DMS114 treated with DMSO at 0.1 percent for 48 hours (cell line): ENCODE measurements at regions not wholly inside any gene's neighbourhood (a gene's known extent, or its start where the extent isn't known, plus 50 kb on each side); places are given as distances from the start of the nearest gene placed in this dataset.
"Not testable (repeated sequence)": the region's sequence is repeated elsewhere in the genome, so short reads cannot be mapped to it uniquely, and the experiment has no call there.

Experiments used
- DNase-seq: peaks from one replicate; lab custom pipeline; 2025; ENCODE audit not compliant: unreplicated experiment; lab: John Stamatoyannopoulos, UW

DNA sequence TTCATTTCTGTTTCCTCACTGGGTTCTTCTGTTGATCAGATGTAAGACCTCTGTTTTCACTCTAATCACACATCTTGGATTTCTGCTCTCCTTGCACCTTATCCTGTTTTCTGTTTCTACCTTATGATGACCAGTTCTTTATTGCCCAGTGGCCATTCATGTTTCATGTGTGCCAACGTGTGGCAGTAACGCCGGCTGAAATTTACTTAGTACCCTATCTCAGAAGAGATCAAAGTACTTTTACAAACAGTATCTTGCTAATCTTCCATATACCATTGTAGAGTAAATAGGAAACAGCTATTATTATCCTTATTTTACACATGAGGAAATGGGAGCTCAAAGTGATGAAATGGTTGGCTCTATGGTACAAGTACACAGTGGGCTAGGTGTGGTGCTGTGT lies 74.0 kb downstream of the GATA3 start:
- DNase-seq = no peak

DNA sequence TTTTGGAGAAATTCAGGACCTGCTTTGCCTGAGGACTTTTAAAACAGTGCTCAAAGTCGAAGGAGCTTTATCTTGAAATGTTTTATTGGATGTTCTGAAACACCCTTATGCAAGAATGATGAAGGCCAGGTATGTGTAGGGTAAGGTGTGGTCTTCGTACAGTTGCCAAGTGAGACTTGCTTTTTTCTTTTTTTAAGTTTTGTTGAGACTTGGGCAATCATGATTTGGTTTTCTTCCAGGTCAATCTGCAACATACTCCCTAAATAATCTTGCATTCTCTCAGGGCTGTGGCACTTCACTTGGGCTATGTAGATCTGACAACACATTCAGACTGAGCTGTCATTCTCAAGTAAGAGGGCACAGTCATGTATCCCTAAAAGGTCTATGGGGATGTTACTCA lies 75.0 kb downstream of the GATA3 start:
- no peak for DNase-seq

DNA sequence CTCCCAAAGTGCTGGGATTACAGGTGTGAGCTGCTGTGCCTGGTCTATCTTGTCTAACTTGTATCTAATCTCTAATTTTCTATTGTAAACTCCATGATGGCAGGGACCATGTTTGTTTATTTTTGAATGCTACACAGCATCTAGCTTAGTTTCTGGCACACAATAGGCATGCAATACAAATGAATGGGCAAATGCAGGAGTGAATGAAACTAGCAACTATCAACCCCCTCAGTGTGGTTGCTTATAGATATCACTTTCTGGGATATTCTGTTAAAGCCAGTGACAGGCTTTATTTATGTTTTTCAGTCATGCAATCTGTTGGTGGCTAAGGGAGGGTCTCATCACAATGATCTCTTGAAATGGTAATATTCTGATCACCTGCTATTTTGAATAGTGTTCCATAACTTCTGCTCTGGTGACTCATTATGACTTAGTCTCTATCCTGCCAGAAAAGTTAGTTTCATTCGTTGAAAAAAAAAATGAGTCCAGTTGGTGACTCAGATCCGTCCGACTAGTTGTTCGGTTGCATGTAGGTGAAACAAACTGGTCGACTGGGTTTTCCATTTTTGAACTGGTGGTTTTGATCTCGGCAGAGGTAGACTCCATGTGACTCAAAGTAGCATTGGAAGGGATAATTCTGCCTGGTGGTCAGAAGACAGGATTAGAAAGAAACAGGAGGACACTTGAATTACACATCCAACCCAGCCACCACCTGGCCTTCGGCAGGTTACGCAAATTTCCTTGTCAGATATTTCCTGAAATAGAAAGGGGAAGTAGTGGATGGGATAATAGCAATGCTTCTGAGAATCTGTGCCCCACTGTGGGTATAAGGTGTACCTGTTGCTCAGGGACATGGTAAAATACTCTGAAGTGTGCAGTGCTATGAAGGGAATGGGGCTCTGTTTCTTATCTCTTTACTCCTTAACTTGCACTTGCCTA lies 76.8 kb downstream of the GATA3 start:
- no peak for DNase-seq

DNA sequence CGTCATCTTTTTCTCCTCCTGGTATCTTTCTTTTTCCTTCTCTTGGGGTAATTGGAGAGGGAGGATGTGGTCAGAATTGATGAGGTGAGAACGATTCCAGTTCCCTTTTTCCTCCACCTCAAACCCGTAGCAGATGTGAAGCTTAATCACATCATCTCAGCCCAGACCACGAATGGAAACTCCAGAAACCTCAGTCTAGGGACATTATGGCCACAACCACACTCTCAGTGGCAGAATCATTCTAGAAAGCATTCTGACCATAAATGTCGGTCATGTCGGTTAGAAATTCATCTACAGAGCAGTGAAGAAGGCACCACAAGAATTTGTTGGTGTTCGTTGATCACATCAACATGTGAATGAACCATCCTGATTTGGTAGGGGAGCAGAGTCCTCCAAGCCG lies 78.7 kb downstream of the GATA3 start:
- DNase-seq = no peak

DNA sequence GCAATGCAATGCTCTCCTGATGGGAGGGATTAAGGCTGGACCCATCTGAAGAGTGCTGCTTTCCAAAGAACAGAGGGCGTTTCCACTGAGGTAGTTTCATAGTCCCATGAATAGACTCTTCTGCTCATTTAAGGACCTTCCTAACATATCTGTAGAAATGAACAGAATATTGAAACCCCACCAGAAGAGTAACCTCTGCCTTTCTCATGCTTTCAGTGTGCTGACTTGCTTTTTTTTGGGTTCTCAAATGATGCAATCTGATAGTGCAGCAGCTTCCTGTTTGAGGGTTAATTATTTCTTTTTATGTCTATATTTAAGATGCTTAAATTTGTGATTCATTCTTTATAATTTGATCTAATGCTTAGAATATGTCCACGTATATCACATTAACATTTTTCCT lies 82.2 kb downstream of the GATA3 start:
- DNase-seq = no peak

DNA sequence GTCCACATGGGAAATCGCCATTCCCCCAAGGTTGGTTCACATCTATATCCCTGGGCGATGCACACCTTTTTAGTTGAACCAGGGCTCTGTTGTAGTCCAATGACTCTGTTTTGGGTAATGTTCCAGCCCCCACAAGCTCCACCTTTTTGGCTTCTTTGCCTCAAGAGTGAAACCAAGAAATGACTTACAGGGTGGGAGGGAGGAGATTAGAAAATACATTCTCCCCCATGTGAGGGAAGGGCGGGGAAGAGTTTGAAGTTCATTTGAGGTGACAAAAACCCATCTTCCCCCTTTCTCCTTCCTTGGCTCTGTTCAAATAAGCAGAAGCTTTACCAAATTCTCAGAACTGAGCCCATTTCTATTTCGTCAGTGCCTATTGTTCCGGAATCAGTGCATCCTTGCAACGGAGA lies 82.8 kb downstream of the GATA3 start:
- DNase-seq = no peak

DNA sequence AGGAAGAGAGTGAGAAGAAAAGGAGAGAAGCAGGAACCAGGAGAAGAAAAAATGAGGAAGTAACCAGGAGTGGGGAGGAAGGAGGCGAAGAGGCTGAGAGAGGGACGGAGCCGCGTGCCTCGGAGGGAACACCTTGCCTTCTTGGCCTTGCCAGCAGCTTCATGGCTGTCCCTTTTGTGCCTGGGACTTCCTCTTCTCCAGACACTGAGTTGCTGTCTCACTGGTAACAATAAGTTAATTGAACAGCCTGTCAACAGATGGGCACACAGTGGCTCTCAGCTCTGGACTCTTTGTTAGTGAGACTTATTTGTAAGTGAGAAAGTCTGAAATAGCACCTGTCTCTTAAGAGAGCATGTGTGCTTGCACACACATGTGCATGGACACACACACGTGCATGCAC lies 83.2 kb downstream of the GATA3 start:
- DNase-seq = no peak

DNA sequence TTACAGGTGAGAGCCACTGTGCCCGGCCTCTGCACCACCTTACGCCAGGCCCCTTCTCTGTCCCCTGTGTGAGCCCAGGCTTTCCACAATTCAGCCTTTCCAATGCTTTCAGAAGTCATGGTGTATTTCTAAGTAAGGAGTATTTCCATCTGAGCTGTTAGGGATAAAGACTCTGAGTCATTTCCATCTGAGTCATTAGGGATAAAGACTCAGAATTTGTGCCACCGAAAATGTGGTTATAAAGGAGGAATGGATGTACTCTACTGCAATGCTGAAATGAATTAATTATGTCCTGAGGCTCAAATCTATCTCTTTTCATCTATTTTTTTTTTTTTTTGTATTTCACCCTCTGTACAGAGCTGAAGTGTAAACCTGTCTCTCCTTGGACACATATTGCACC lies 84.0 kb downstream of the GATA3 start:
- DNase-seq = no peak

DNA sequence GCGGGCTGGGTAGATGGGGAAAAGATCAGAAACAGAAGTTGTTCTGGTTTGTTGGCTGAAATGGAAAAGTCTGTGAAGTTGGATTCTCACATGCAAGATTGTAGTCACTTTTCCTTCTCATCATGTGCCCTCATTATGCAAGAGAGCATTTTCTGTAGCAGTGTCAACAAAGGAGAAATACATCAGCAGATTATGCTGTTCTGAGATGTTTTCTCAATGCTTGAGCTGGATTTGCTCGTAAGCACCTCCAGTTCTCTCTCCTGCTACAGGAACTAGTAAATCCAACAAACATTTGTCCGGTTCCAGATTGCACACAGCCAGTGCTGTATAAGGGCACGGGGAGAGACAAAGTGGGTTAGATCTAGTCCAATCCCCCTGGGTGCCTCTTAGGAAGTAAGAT lies 90.0 kb downstream of the GATA3 start:
- DNase-seq = no peak

DNA sequence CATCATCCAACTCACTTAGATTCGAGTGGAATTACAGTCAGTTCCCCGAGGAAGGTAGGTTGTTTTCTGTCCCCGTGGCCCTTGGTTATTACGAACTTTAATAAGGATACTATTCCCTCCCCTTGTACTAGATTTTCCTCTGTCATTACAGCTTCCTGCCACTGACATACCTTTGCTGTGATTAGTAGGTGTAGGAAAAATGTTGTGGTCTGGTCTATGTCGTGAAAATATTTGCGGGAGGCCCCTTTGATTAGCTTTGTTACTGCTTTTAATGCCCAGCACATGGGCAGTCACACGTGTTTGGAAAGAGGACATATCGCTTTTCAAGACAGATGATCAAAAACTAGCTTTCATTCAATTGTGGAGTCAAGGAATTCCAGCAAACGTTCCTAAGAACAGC lies 92.2 kb downstream of the GATA3 start:
- no peak for DNase-seq

DNA sequence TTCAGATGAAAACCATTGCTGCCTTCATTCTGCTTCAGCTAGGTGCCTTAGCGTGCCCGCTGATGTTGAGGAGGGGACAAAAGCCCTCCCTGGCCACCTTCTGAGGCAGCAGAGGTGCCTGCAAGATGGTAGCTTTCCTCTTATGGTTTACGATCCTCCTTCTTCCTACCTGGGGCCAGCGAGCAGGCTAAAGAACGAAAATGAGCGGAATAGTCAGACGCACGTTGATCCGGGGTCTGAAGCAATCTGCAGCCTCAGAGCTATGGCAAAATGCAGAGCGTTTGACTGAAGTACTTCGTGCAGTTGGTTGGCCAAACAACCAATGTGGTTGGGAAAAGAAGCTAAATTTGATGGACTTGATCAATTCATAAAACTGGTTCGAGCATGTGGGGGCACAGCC lies 95.5 kb downstream of the GATA3 start:
- DNase-seq = no peak

DNA sequence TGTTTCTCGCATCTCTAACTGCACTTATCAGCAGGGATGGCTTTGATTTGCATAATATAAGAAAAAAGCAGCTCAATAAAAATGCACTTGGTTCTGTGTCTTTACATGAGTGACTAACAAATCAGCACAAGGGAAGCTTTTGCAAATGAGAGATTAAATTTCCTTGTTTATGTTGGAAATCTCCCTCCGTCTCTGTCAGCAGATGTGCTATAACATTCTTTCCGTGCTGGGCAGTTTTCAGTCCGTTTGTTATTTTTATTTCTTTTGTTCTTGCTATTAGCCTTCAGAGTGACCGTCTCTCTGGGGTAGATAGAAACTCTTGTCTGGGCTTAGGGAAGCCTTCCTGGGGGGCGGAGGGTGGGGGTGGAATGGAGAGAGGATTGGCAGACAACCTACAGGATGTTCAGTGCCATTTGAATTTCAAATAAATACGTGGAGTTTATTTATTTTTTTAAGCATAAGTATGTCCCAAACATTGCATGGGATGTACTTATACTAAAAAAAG lies 96.0 kb downstream of the GATA3 start:
- no peak for DNase-seq

DNA sequence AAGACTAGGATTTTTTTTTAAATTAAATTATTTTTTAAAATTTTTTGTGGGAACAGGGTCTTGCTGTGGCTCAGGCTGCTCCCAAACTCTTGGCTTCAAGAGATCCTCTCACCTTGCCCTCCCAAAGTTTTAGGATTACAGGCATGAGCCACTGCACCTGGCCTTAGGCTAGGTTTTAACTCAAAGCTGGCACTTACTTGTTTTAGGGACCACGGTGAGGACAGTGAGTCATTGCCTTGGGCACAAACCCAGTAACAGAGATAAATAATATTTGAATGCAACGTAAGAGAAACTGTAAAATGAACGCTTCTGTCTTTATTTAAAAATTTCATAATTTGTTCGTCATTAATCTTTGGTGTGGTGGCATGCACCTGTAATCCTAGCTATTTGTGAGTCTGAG lies 96.6 kb downstream of the GATA3 start:
- no peak for DNase-seq

DNA sequence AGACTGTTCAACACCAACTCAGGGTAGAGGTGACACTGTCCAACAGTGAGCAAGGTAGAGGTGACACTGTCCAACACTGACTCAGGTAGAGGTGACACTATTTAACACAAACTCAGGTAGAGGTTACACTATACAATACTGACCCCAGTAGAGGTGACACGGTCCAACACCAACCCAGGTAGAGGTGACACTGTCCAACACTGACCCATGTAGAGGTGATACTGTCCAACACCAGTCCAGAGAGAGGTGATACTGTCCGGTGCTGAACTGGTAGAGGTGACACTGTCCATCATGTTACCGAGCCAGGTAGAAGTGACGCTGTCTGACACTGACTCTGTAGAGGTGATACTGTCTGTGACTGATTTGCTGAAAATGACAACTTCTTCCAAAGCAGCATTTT lies 102.4 kb downstream of the GATA3 start:
- no peak for DNase-seq

DNA sequence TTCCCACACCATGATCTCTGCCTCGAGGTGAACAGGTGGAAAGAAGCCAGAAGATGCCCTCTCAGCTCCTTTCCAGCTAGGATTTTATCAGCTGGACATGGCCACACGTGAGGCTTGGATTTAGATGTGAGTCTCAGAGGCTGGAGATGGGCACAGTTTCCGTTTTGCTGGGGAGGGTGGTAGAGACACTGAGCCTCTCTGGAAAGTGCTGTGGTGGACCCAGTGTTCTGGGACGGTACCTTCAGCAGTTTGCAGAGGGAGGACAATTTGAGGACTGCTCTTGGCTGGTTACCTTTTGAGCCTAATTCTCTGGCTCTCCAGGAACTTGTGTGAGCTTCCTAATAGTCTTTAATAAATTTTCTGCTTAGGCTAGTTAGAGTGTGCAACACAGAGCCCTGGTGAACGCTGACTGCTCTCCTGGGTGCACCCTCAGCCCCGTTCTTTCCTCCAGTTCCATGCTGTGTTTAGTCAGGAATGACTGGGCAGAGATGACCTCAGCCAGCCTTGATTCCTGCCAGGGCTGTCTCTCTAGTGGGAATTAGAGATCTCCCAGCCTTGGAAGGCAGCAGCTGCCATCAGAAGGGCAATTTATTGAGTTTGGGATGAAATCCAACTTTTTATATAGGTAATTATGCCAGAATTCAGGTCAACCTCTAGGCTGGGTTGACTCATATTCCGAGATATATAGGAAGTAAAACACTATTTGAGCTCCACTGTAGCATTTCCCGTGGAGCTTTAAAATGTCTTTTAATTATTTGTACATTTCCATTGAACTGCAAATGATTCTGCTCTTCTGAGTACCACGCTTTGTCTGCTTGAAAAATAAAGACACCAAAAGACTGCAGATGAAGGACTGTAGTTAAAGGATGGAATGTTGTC lies 103.9 kb downstream of the GATA3 start:
- no peak for DNase-seq

DNA sequence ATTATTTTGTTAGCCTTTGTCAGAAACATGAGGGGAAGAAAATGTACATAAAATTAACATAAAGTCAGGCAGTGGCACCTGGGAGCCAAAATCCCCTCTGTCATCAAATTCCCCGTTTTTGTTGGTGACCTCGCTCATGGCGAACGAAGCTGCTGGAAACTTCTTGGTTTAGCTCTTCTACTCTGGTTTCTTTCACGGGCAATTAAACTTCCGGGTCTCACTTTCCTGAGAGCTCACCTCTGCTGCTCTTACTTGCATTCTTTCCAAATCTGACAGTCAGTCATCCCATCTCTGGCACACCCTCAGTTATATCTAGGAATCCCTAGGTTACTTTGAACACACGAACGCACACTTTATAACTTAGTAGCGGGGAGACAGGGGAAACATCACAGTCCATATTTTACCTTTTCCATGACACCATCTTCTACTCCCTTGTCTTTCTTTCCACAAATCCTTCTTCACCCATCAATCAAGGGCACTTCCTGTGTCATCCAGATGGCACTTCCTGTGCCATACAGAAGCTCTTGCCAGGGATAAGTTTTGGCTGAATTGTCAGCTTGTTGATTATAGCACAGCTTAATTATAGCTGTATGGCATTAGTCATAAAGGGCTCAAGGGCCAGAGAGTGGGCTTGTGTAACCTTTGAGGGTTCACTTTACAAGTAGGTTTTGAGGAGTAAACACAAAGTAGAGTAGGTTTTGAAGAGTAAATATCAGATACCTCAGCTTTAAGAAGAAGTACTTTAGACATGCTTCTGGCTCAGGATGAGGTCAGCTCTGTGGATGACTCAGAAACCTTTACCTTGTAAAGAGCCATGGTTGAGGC lies 105.1 kb downstream of the GATA3 start:
- no peak for DNase-seq

DNA sequence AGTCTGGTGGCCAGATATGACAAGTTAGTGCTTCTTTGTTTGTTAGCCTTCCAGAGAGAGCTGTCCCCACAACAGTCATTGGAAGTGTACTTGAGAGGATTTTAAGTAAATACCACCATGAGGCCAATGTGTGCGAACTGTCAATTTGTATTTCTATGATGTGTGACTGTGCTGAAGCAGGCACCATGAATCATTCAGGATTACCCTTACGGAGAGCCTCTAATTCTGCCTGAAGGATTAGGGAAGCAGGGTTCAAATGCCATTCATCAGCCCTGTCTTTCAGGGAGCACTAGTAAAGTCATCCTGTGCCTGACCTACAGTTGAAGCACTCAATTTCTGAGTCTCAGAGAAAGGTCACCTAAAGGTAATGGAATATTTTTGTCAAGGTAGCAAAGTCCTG lies 109.3 kb downstream of the GATA3 start:
- no peak for DNase-seq

DNA sequence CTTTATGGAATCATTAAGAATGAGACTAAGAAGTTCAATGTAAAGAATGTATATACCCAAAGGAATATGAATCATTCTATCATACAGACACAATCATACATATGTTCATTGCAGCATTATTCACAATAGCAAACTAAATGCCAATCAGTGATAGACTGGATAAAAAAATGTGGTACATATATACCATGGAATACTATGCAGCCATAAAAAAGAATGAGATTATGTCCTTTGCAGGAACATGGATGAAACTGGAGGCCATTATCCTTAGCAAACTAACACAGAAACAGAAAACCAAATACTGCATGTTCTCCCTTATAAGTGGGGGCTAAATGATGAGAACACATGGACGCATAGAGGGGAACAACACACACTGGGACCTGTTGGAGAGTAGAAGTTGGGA lies 110.2 kb downstream of the GATA3 start:
- not testable (repeated sequence) for DNase-seq

DNA sequence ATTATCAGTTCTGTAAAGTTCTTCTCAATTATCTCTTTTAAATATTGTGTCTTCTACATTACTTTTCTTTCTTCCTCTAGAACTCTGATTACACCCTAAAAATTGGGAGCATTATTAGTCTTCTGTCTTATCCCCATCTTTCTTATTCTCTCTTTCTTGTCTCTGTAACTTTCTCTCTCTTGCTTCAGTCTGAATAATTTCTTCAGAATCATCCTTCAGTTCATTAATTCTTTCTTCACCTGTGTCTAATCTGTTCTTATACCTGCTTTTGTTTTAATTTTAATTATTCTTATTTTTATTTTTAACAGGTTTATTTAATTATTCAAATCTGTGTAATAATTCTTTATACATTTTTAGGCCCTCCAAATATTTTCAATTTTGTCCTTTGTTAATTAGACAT lies 114.3 kb downstream of the GATA3 start:
- DNase-seq = no peak

DNA sequence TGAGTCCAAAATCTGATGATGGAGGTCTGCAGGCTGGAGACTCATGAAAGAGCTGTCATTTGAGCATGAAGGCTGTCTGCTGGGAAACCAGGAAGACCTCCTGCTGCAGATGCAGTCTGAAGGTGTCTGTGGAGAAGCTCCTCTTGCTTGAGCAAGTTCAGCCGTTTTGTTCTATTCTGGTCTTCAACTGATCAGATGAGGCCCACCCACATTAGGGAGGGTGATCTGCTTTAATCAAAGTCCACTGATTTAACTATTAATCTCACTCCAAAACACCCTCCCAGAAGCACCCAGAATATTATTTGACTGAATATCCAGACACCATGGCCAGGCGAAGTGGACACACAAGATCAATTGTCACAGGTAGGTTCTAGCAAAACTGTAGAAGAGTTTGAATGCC lies 116.5 kb downstream of the GATA3 start:
- DNase-seq = no peak

DNA sequence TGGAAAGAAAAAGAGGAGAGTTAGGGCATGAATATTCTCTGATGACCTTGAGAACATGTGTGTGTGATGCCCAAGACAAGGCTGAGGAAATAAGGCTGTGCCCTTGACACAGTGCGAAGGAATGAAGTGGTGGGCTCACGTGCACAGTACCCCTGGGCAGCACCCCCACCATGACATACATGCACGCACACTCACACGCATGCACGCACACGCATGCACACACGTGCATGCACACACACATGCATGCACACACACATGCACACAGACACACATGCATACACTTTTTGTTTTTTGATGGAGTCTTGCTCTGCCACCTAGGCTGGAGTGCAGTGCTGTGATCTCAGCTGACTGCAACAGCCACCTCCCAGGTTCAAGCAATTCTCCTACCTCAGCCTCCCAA lies 118.1 kb downstream of the GATA3 start:
- no peak for DNase-seq
